Iris pigment epithelial cell (primary cell): ENCODE measurements at regions not wholly inside any gene's neighbourhood (a gene's known extent, or its start where the extent isn't known, plus 50 kb on each side); places are given as distances from the start of the nearest gene placed in this dataset.
A peak's percentile ranks its signal among the peaks of the same experiment; 100 is the strongest.

ENCODE experiments used
- DNase-seq: peaks from one replicate; pipeline ENCODE4 v3.0.0-alpha.2; 2011; ENCODE audit warnings: low read depth

- no peak for DNase-seq
These were observed 581.4 kb downstream of the CDK5RAP2 start for GRCh38 chr9:119998614-119999013.

- no peak for DNase-seq
These were observed 588.2 kb downstream of the CDK5RAP2 start for GRCh38 chr9:119991797-119992196.

GRCh38 chr9:119986713-119987112, 593.3 kb downstream of the CDK5RAP2 start:
- no peak for DNase-seq

- no peak for DNase-seq
These were observed 593.8 kb downstream of the CDK5RAP2 start for GRCh38 chr9:119986205-119986604.

- DNase-seq = no peak
These were observed 604.8 kb upstream of the BRINP1 start for GRCh38 chr9:119974026-119974425.

- peak; percentile 66 for DNase-seq
These were observed 599.8 kb upstream of the BRINP1 start for GRCh38 chr9:119968836-119969707.

GRCh38 chr9:119967867-119968535, 598.8 kb upstream of the BRINP1 start:
- DNase-seq = no peak

- DNase-seq = peak; percentile 91
These were observed 594.6 kb upstream of the BRINP1 start for GRCh38 chr9:119963798-119964372.

GRCh38 chr9:119963258-119963797, 594.1 kb upstream of the BRINP1 start:
- peak; percentile 83 for DNase-seq

- DNase-seq = peak; percentile 45
These were observed 592.7 kb upstream of the BRINP1 start for GRCh38 chr9:119961774-119962424.

GRCh38 chr9:119959846-119960545, 590.8 kb upstream of the BRINP1 start:
- peak; percentile 14 for DNase-seq

GRCh38 chr9:119956111-119956510, 586.9 kb upstream of the BRINP1 start:
- DNase-seq = no peak

- no peak for DNase-seq
These were observed 586.0 kb upstream of the BRINP1 start for GRCh38 chr9:119955276-119955675.

- no peak for DNase-seq
These were observed 582.4 kb upstream of the BRINP1 start for GRCh38 chr9:119951591-119951990.

GRCh38 chr9:119951090-119951489, 581.9 kb upstream of the BRINP1 start:
- peak; percentile 16 for DNase-seq

- DNase-seq = no peak
These were observed 576.5 kb upstream of the BRINP1 start for GRCh38 chr9:119945686-119946085.

GRCh38 chr9:119941091-119941490, 571.9 kb upstream of the BRINP1 start:
- DNase-seq = no peak

GRCh38 chr9:119938871-119939270, 569.6 kb upstream of the BRINP1 start:
- DNase-seq = no peak

- no peak for DNase-seq
These were observed 565.3 kb upstream of the BRINP1 start for GRCh38 chr9:119934497-119934896.

- DNase-seq = no peak
These were observed 564.0 kb upstream of the BRINP1 start for GRCh38 chr9:119933191-119933590.

GRCh38 chr9:119924736-119925135, 555.5 kb upstream of the BRINP1 start:
- no peak for DNase-seq

GRCh38 chr9:119917175-119917574, 547.9 kb upstream of the BRINP1 start:
- DNase-seq = no peak
